ENCODE measurements at regions not wholly inside any gene's neighbourhood (a gene's known extent, or its start where the extent isn't known, plus 50 kb on each side); places are given as distances from the start of the nearest gene placed in this dataset.
"Not testable (repeated sequence)": the region's sequence is repeated elsewhere in the genome, so short reads cannot be mapped to it uniquely, and the experiment has no call there.

DNA sequence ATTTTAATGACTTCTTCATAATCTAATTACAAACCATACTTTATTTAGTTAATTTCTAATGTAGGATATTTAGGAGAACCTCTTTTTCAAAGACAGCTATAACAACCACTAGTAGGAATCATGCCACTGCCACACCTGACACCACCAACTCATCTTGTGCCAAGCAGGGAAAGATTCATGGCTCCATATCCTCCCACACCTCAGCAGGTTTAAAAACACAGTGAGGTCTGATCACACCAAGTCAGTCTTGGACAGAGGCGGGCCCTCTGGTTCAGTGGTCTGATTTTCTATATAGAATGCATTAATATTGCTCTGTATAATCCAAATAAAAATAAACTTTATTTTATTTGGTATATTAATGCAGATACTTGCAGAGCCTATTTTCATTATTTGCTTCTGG lies 227.7 kb upstream of the TTC29 start:
- DNase-seq: no peak

DNA sequence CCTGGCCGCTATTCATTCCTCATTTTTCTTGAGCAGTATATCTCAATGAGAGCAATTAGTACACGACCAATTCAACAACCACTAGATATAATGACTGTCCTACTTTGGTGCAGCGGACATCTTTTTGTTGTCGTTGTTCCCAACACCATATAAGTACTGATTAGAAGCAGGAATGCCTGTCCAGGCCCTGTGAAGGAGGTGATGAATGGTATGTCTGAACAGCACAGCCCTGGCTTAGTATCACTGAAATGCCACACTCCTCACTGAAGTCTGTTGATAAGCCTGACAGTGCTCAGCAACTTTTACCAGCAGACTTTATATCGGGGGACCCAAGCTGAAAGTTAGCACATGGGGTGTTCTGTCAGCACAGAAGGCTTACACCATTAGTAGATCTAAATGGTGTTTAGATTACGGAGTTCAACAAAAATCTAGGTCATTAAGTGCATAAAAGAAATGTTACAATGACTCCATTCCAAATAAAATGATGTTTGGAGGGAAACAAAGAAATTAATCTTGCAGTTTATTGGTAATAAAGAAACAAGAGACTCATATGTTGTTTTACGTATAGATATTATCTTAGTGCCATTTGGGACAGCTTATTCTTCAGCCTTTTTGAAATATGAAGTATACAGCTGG lies 228.3 kb upstream of the TTC29 start:
- DNase-seq: no peak

DNA sequence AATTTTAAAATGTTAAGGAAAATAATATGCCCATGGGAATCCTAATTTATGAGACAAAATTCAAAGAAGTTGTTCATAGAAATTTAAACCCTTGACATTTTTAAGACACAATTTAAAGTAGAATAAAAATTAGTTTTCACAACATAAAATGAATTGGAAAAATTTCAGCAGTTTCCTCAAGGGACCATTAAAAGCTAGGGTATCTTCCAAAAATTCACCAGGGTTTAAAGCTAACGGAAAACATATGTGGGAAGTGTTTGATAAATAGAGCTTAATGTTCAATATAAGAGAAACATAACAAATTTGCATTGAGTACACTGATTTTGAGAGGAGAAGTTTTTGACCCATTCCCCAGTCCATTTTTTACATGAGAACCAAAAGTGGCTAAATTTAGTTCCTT lies 228.9 kb upstream of the TTC29 start:
- no peak for DNase-seq

DNA sequence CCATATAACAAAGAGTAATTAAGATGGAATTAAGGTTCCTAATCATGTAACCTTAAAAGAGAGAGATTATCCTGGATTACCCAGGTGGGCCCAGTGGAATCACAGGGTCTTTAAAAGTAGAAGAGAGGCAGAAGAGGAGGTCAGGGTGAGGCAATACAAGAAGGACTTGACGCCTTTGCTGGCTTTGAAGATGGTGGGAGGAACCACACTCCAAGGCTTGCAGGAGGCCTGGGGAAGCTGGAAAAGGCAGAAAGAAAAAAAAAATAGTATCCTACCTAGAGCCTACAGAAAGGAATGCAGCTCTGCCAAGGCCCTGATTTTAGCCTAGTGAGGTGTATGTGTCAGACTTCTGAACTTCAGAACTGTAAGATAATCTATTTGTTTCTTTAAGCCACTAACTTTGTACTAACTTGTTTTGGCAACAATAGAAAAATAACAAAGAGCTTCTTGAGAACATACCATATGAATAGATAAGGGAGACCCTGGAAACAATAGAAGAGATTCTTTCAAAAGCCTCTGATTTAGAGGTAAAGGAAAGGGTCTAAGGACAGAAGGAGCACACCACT lies 229.9 kb upstream of the TTC29 start:
- DNase-seq: no peak

- DNase-seq: no peak
Observed at GRCh38 chr4:147182041-147182440, 236.4 kb upstream of the TTC29 start.

GRCh38 chr4:147192679-147193078 lies 247.0 kb upstream of the TTC29 start:
- DNase-seq: no peak

GRCh38 chr4:147194114-147194513 lies 248.4 kb upstream of the TTC29 start:
- DNase-seq: no peak

- DNase-seq: no peak
Observed at GRCh38 chr4:147194604-147195003, 248.9 kb upstream of the TTC29 start.

- no peak for DNase-seq
Observed at GRCh38 chr4:147195386-147195785, 249.7 kb upstream of the TTC29 start.

DNA sequence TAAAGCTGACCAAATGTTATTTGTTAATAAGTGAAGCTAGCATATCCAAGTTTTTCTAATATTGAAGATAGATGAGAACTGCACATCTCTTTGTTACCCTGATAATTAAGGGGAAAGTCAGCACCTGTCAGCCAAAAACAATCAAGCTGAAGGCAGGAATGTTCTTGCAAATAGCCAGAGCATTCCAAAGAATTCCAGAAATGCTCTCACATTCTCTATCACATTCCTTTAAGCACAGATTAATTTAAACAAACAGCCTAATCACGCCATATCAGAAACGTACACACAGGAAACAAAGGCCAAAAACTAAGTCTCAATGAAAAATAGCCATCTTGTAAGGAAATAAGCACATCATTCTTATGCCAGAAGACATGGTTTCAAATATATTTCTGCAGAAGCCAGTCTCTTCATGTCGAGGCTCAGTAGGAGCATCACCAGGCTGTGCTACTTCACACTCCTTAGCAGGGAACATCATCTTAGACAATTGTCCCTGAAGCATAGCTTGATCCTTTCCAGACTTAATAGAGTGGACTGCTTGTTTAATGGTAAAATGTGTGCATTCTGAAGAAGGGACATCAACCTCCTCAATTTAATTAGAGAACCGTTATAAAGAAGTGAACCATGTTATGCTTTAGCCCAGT lies 252.9 kb upstream of the TTC29 start:
- DNase-seq: no peak

GRCh38 chr4:147201016-147201415 lies 255.4 kb upstream of the TTC29 start:
- no peak for DNase-seq

- DNase-seq: no peak
Observed at GRCh38 chr4:147206807-147207206, 261.1 kb upstream of the TTC29 start.

GRCh38 chr4:147207911-147208310 lies 262.2 kb upstream of the TTC29 start:
- no peak for DNase-seq

DNA sequence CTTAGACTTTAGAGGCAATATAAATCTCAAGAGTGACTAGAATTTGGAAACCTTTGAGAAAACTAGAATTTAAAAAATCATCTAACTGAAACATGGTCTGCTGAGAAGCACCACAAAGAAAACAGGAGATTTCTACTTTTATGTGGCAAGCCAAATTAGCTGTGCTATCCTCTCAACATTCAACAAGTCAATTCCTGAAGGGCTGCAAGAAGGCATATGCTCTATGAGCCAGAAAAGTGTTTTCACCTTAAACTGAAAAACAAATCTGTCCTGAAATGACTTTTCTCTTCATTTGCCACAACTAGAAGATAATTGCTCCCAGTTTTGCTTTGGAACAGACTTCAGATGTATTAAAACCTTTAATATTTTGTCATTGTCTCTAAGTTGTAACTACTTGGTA lies 263.2 kb upstream of the EDNRA start:
- no peak for DNase-seq

DNA sequence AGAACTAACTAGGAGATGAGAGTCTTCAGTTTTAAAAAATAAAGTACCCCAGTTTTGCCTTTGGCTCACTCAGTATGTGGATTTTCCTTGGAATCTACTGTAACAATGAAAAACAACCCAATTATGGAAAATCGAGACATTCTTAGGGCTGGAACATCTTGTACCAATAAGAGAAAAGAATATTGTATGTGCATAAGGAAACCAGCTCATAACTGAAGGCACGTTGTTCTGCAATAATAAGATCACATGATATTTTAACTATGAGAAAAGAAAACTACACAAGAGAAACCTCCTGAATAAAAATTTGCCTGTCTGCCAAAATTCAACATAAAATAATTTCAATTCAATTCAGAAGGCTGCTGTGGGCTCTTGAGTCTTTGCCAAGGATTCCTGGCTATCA lies 261.8 kb upstream of the EDNRA start:
- no peak for DNase-seq

- no peak for DNase-seq
Observed at GRCh38 chr4:147220833-147221232, 260.1 kb upstream of the EDNRA start.

DNA sequence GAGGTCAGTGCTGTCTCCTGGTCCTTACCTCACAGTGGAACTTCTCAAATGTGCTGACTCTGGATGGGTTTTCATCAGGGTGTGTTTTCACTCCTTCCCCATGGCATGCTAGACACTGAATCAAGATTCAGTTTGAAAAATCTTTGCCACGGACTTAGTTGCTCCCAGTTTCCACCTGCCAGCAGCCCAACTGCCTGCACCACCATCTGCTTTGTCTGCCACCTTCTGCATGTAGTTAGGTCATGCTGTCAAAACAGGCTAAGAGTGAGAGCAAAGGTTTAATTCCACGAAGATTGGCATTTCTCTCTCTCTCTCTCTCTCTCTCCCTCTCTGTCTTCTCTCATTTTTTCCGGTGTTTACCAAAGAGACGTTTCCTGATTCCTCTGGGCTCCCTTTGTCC lies 258.0 kb upstream of the EDNRA start:
- DNase-seq: no peak

- no peak for DNase-seq
Observed at GRCh38 chr4:147223576-147223975, 257.3 kb upstream of the EDNRA start.

- DNase-seq: no peak
Observed at GRCh38 chr4:147236806-147237205, 244.1 kb upstream of the EDNRA start.

DNA sequence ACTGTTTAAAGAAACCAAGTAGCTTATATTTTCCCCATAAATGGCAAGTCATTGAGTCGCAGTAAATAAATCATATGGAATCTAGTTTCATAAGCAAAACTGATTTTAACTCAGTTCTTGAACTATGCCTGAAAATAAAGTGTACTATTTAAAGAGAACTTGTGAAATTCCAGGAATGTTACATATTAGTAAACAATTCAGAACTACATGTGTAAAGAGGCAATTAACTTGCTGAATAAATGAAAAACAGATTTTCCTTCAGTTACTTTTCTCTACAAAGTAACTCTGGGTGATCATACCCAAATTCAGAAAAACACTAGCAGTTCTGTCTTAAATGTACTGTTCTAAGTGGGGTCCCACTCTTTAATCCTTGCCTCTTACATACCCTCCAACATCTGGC lies 236.1 kb upstream of the EDNRA start:
- DNase-seq: no peak

DNA sequence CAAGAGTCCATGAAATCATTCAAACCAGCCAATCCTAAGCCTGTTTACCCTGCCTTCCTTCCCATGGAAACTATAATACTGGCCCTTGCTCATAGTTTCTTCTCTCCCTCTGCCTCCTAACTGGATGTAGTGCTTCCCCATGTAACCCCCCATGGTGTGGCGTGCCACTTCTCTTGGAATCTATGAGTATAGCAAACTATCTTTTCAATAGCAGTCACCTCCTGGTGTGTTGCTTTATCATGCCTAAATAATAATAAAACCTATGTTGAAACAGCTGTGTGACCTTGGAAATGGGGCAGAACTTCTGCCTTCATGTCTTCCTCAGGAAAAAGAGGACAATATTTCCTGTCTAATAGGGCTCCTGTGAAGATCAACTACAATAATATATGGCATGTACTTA lies 234.8 kb upstream of the EDNRA start:
- DNase-seq: no peak

- DNase-seq: not testable (repeated sequence)
Observed at GRCh38 chr4:147246528-147246927, 234.4 kb upstream of the EDNRA start.

DNA sequence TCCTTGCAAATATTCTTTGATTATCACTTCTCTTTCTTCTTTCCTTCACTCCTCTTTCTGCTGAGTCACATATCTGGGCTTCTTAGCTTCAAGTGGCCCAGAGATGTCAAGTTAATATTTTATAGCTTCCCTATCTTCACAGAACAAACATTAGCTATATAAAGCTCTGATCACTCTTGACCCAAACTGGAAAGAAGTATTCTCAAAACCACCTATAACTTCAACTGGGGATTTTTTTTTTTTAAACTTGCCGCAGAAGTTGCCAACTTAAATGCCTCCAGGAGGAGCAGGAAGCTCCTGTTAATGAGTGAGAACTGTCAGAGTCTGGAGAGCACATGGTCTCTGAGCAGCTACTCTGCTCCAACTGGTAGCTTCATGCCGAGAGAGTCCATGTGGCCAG lies 233.3 kb upstream of the EDNRA start:
- DNase-seq: no peak

DNA sequence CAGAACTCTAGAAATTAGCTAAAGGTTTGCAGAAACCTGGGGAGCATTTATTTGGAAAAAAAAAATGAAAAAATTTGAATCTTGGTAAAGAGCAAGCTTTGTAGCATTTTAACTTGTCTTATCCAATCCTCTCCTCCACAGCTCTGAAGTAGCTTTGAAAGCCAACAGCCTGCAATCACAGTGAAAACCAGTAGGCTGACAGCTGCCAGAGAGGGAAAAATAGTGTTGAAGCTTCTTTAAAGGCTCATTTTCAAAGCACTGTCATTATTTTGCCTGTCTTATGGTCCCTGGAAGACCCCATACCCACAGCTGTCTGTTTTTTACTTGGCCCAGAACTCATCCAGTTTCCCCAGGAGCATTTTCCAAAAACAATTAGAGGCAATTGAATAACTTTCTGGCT lies 230.8 kb upstream of the EDNRA start:
- DNase-seq: no peak

- not testable (repeated sequence) for DNase-seq
Observed at GRCh38 chr4:147255268-147255667, 225.6 kb upstream of the EDNRA start.

Data from activated CD8-positive, alpha-beta memory T cell treated with anti-CD3 and anti-CD28 coated beads, Interleukin-2, amount 50 U/mL, for 48 hours (primary cell).